Heart left ventricle (tissue), 13 donors: ENCODE measurements at regions not wholly inside any gene's neighbourhood (a gene's known extent, or its start where the extent isn't known, plus 50 kb on each side); places are given as distances from the start of the nearest gene placed in this dataset.

ENCODE experiments used
- CTCF ChIP-seq, 12 donors: fragments of 200-600 bp; sonication (generic) in 4 of 12; IDR thresholded peaks; one replicate each; pipeline versions ENCODE4 v1.5.0 to v1.8.0; 2018 to 2022; ENCODE audit warnings: antibody characterized with exemption in 12 of 12, mild to moderate bottlenecking in 5 of 12
- POLR2A ChIP-seq, 2 donors: fragments of 450-650 bp; IDR thresholded peaks; one replicate each; pipeline ENCODE4 v1.6.1; 2017; ENCODE audit warnings: antibody characterized with exemption in 2 of 2, mild to moderate bottlenecking in 2 of 2, moderate library complexity in 2 of 2
- donor health status: ischemic (EF 13 %, LVEDD 7.1; RV severe dilation, severe dysfunction).
- donor health status: DM: no; HTN: yes; CAD: no.
- donor health status: DM: no; HTN: no; CAD: no.
- donor health status: ischemic (EF 25% LVEDD 6.9; RV normal size, moderate dysfunction).
- donor health status: ischemic (EF 25% LVEDD 5.7; RV mildly dilated, moderate dysfunction).
- donor health status: ischemic (EF 35%, LVEDD 5.7; RV mildly dilated, moderate dysfunction).
- donor health status: nonischemic (EF 11% LVEDD 7.7; RV severe dilation, severe dysfunction).
- donor health status: DM: yes; HTN: yes; CAD: no.
- donor health status: PGD.
- donor health status: ischemic (EF 29% LVEDD 5.4; RV normal size, mild dysfunction).
- donor health status: nonischemic (EF 23%, LVEDD 6.1; RV moderate dilation, normal function).

DNA sequence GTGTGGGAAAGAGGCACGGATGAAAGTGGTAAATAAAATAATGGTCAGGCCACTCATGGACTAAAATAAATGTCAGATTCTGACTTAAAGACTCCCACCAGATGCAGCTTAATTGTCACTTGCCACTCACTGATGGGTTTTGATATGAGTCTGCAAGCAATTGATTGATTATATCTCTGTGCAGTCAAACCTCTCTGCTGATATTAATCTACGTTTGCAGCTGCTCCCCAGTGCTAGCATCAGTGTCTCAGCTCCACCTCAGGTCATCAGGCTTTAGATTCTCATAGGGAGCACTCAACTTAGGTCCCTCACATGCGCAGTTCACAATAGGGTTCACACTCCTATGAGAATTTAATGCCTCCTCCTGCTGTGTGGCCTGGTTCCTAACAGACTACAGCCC lies 195.3 kb downstream of the B3GLCT start:
- TF ChIP-seq CTCF (IDR thresholded peaks at IDR 0.05) (no peak), POLR2A (IDR thresholded peaks at IDR 0.05) (no peak)
